ENCODE measurements at regions not wholly inside any gene's neighbourhood (a gene's known extent, or its start where the extent isn't known, plus 50 kb on each side); places are given as distances from the start of the nearest gene placed in this dataset.
A peak's percentile ranks its signal among the peaks of the same experiment; 100 is the strongest.

DNA sequence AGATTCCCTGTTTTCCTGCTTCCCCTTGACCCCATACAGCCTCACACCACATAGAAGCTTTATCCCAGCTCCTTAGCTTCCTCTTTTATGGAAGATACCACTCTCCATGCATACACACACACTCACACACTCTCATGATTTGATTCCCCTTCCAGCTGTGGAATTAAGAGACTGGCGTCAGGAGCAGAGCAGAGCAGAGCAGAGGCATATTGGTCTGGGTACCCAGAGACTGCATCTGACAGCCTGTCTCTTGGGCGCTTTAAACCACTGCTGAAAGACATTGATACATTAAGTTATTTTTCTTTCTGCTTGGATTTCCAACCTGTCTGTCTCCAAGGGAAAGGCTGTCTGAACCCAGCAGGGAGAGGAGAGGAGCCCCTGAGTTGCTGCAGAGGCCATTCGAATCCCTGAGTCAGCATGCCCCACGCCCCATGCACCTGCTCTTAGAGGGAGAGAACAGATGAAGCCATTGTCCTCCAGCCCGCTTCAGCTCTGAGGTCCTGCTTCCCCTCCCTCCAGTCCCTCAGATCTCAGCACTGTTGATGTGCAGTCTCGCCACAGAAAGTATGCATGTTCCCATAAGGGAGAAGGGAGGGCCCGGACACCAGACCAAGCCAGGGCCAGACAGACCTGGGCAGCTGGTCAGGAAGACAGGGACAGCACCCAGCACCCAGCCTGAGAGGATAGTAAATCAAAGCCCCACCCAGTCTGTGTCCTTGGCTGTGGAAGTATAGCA is 66.7 kb upstream of the GJB5 start:
- H3K4me3 ChIP-seq (ENCODE audit: low read depth in 1 of 3, low read length in 3 of 3) = no peak overlapping the region
- TF ChIP-seq GABPA (IDR thresholded peaks at IDR 0.05 in 1 of 2, conservative IDR thresholded peaks at IDR 0.05 in 1 of 2) (no peak), YY1 (IDR thresholded peaks at IDR 0.05) (no peak), FOXA1 (IDR thresholded peaks at IDR 0.05) (no peak), RAD21 (IDR thresholded peaks at IDR 0.05) (no peak)
- DNase-seq (ENCODE audit: low spot score) = no peak
- H3K9me3 ChIP-seq (ENCODE audit: control insufficient read depth in 4 of 4, low read length in 3 of 4) = no peaks in the 10 kb centered on the region
- no peak overlapping the region for H3K9ac ChIP-seq (ENCODE audit: low read depth in 1 of 2, low read length in 2 of 2)
- H3K27ac ChIP-seq (ENCODE audit: low read depth in 1 of 2, low read length in 2 of 2) = no peak overlapping the region
- no peaks in the 10 kb centered on the region for H3K4me1 ChIP-seq (ENCODE audit: control insufficient read depth in 4 of 4, insufficient read depth in 4 of 4, low read length in 3 of 4)
- H3K36me3 ChIP-seq (ENCODE audit: control insufficient read depth in 4 of 4, insufficient read depth in 3 of 4, low read depth in 1 of 4, low read length in 3 of 4) = no peaks in the 10 kb centered on the region
- WGBS = 59% methylated on average over 7 of the region's 7 CpGs
- peaks cover 0 to 4% (median 2%) of the 10 kb centered on the region in 4 donors for H3K27me3 ChIP-seq (ENCODE audit: control insufficient read depth in 4 of 4, insufficient read depth in 4 of 4, low read length in 3 of 4)

DNA sequence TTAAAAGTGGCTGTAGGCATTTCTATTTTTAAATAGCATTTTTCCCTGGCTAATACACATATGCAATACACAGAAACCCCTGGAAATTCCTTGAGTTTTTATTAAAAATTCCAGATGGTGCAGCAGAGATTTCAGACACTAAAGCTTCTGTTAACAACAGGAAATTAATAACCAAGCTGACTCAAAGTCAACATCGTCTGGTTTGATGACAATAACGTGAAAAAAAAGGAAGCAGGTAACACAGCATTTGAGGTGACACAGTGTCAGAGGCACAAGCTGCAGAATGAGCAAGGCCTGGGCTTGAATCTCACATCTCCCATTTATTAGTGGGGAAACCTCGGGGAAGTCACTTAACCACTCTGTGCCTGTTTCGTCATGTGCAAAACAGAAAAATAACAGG is 64.6 kb upstream of the GJB5 start:
- no peak overlapping the region for H3K27ac ChIP-seq (ENCODE audit: low read depth in 1 of 2, low read length in 2 of 2)
- H3K4me3 ChIP-seq (ENCODE audit: low read depth in 1 of 3, low read length in 3 of 3) = no peak overlapping the region
- TF ChIP-seq GABPA (IDR thresholded peaks at IDR 0.05 in 1 of 2, conservative IDR thresholded peaks at IDR 0.05 in 1 of 2) (no peak), FOXA2 (IDR thresholded peaks at IDR 0.05) (no peak), HNF4G (IDR thresholded peaks at IDR 0.05) (no peak), SP1 (IDR thresholded peaks at IDR 0.05) (no peak), FOXA1 (IDR thresholded peaks at IDR 0.05) (no peak), RAD21 (IDR thresholded peaks at IDR 0.05) (no peak), RXRA (IDR thresholded peaks at IDR 0.05) (no peak), NR2F2 (IDR thresholded peaks at IDR 0.05) (no peak), JUND (IDR thresholded peaks at IDR 0.05) (no peak), HNF4A (conservative IDR thresholded peaks at IDR 0.05) (no peak), TAF1 (conservative IDR thresholded peaks at IDR 0.05) (no peak), EGR1 (IDR thresholded peaks at IDR 0.05; ENCODE audit: low read depth in 2 of 2) (no peak), YY1 (IDR thresholded peaks at IDR 0.05) (no peak)
- TF ChIP-seq, protein P1, sequence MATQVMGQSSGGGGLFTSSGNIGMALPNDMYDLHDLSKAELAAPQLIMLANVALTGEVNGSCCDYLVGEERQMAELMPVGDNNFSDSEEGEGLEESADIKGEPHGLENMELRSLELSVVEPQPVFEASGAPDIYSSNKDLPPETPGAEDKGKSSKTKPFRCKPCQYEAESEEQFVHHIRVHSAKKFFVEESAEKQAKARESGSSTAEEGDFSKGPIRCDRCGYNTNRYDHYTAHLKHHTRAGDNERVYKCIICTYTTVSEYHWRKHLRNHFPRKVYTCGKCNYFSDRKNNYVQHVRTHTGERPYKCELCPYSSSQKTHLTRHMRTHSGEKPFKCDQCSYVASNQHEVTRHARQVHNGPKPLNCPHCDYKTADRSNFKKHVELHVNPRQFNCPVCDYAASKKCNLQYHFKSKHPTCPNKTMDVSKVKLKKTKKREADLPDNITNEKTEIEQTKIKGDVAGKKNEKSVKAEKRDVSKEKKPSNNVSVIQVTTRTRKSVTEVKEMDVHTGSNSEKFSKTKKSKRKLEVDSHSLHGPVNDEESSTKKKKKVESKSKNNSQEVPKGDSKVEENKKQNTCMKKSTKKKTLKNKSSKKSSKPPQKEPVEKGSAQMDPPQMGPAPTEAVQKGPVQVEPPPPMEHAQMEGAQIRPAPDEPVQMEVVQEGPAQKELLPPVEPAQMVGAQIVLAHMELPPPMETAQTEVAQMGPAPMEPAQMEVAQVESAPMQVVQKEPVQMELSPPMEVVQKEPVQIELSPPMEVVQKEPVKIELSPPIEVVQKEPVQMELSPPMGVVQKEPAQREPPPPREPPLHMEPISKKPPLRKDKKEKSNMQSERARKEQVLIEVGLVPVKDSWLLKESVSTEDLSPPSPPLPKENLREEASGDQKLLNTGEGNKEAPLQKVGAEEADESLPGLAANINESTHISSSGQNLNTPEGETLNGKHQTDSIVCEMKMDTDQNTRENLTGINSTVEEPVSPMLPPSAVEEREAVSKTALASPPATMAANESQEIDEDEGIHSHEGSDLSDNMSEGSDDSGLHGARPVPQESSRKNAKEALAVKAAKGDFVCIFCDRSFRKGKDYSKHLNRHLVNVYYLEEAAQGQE (IDR thresholded peaks at IDR 0.05) = no peak
- TF ChIP-seq, protein P2, sequence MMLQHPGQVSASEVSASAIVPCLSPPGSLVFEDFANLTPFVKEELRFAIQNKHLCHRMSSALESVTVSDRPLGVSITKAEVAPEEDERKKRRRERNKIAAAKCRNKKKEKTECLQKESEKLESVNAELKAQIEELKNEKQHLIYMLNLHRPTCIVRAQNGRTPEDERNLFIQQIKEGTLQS (IDR thresholded peaks at IDR 0.05) = no peak
- TF ChIP-seq, protein P3, sequence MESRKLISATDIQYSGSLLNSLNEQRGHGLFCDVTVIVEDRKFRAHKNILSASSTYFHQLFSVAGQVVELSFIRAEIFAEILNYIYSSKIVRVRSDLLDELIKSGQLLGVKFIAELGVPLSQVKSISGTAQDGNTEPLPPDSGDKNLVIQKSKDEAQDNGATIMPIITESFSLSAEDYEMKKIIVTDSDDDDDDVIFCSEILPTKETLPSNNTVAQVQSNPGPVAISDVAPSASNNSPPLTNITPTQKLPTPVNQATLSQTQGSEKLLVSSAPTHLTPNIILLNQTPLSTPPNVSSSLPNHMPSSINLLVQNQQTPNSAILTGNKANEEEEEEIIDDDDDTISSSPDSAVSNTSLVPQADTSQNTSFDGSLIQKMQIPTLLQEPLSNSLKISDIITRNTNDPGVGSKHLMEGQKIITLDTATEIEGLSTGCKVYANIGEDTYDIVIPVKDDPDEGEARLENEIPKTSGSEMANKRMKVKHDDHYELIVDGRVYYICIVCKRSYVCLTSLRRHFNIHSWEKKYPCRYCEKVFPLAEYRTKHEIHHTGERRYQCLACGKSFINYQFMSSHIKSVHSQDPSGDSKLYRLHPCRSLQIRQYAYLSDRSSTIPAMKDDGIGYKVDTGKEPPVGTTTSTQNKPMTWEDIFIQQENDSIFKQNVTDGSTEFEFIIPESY (IDR thresholded peaks at IDR 0.05) = no peak
- TF ChIP-seq, protein P4, sequence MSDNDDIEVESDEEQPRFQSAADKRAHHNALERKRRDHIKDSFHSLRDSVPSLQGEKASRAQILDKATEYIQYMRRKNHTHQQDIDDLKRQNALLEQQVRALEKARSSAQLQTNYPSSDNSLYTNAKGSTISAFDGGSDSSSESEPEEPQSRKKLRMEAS (IDR thresholded peaks at IDR 0.05) = no peak
- TF ChIP-seq, protein P5, sequence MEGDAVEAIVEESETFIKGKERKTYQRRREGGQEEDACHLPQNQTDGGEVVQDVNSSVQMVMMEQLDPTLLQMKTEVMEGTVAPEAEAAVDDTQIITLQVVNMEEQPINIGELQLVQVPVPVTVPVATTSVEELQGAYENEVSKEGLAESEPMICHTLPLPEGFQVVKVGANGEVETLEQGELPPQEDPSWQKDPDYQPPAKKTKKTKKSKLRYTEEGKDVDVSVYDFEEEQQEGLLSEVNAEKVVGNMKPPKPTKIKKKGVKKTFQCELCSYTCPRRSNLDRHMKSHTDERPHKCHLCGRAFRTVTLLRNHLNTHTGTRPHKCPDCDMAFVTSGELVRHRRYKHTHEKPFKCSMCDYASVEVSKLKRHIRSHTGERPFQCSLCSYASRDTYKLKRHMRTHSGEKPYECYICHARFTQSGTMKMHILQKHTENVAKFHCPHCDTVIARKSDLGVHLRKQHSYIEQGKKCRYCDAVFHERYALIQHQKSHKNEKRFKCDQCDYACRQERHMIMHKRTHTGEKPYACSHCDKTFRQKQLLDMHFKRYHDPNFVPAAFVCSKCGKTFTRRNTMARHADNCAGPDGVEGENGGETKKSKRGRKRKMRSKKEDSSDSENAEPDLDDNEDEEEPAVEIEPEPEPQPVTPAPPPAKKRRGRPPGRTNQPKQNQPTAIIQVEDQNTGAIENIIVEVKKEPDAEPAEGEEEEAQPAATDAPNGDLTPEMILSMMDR (IDR thresholded peaks at IDR 0.05; ENCODE audit: low read depth, low read length, missing input control) = no peak
- H3K36me3 ChIP-seq (ENCODE audit: control insufficient read depth in 4 of 4, insufficient read depth in 3 of 4, low read depth in 1 of 4, low read length in 3 of 4) = no peaks in the 10 kb centered on the region
- DNase-seq (ENCODE audit: low spot score) = peak; percentile 6
- H3K9me3 ChIP-seq (ENCODE audit: control insufficient read depth in 4 of 4, low read length in 3 of 4) = no peaks in the 10 kb centered on the region
- H3K9ac ChIP-seq (ENCODE audit: low read depth in 1 of 2, low read length in 2 of 2) = no peak overlapping the region
- 61% methylated on average over 4 of the region's 4 CpGs for WGBS
- H3K27me3 ChIP-seq (ENCODE audit: control insufficient read depth in 4 of 4, insufficient read depth in 4 of 4, low read length in 3 of 4) = peaks cover 0 to 4% (median 2%) of the 10 kb centered on the region in 4 donors
- H3K4me1 ChIP-seq (ENCODE audit: control insufficient read depth in 4 of 4, insufficient read depth in 4 of 4, low read length in 3 of 4) = no peaks in the 10 kb centered on the region

Data from liver (tissue), 8 donors.